H9 (cell line): ENCODE measurements at regions not wholly inside any gene's neighbourhood (a gene's known extent, or its start where the extent isn't known, plus 50 kb on each side); places are given as distances from the start of the nearest gene placed in this dataset.

Experiments
- DNase-seq: peaks from one replicate; pipeline ENCODE4 v3.0.0-alpha.2; 2017
- H2AFZ ChIP-seq: one replicate; pipeline ENCODE4 v1.6.1; 2013; ENCODE audit warnings: mild to moderate bottlenecking, low read length, control low read depth, moderate library complexity
- H2AK5ac ChIP-seq: 2 replicates; pipeline ENCODE4 v1.6.1; 2013; ENCODE audit warnings: low read length, control low read depth, mixed read lengths; ENCODE audit not compliant: insufficient read length
- H2BK120ac ChIP-seq: one replicate; pipeline ENCODE4 v1.6.1; 2013; ENCODE audit warnings: low read depth, mild to moderate bottlenecking, low read length, control low read depth, inconsistent platforms; ENCODE audit not compliant: poor library complexity, severe bottlenecking
- H2BK12ac ChIP-seq: 2 replicates; pipeline ENCODE4 v1.6.1; 2013; ENCODE audit warnings: low read length, control low read depth, mixed read lengths, low read depth; ENCODE audit not compliant: insufficient read length
- H2BK15ac ChIP-seq: 2 replicates; pipeline ENCODE4 v1.6.1; 2013; ENCODE audit warnings: low read depth, low read length, control low read depth
- H2BK20ac ChIP-seq: one replicate; pipeline ENCODE4 v1.6.1; 2013; ENCODE audit warnings: low read depth, mild to moderate bottlenecking, low read length, control low read depth, inconsistent platforms; ENCODE audit not compliant: poor library complexity, severe bottlenecking
- H2BK5ac ChIP-seq: 2 replicates; pipeline ENCODE4 v1.6.1; 2013; ENCODE audit warnings: low read length, control low read depth, mixed read lengths; ENCODE audit not compliant: insufficient read length
- H3K14ac ChIP-seq: 2 replicates; pipeline ENCODE4 v1.6.1; 2013; ENCODE audit warnings: low read length, control low read depth; ENCODE audit not compliant: insufficient read depth
- H3K18ac ChIP-seq: 2 replicates; pipeline ENCODE4 v1.6.1; 2013; ENCODE audit warnings: low read depth, mild to moderate bottlenecking, mixed read lengths, low read length, control low read depth; ENCODE audit not compliant: insufficient read length
- H3K23ac ChIP-seq: 2 replicates; pipeline ENCODE4 v1.6.1; 2013; ENCODE audit warnings: low read length, control low read depth, mixed read lengths, low read depth; ENCODE audit not compliant: insufficient read length
- H3K23me2 ChIP-seq: 2 replicates; pipeline ENCODE4 v1.6.1; 2013; ENCODE audit warnings: low read depth, mild to moderate bottlenecking, mixed read lengths, low read length, control low read depth; ENCODE audit not compliant: insufficient read length, poor library complexity, severe bottlenecking
- H3K27ac ChIP-seq: 2 replicates; pipeline ENCODE4 v1.5.1; 2013; ENCODE audit warnings: low read length, control low read depth, mixed read lengths, low read depth; ENCODE audit not compliant: insufficient read length
- H3K27me3 ChIP-seq: 2 replicates; pipeline ENCODE4 v1.6.1; 2013; ENCODE audit warnings: low read length, control low read depth, inconsistent platforms; ENCODE audit not compliant: insufficient read depth
- H3K4ac ChIP-seq: 2 replicates; pipeline ENCODE4 v1.6.1; 2013; ENCODE audit warnings: low read depth, mild to moderate bottlenecking, control low read depth, inconsistent platforms, low read length, moderate library complexity
- H3K4me1 ChIP-seq: 2 replicates; pipeline ENCODE4 v1.6.1; 2013; ENCODE audit warnings: low read length, control low read depth, inconsistent platforms; ENCODE audit not compliant: insufficient read depth
- H3K4me2 ChIP-seq: 2 replicates; pipeline ENCODE4 v1.6.1; 2013; ENCODE audit warnings: low read length, control low read depth, mixed read lengths; ENCODE audit not compliant: insufficient read length, insufficient read depth
- H3K56ac ChIP-seq: 2 replicates; pipeline ENCODE4 v1.6.1; 2013; ENCODE audit warnings: low read depth, mild to moderate bottlenecking, mixed read lengths, low read length, control low read depth; ENCODE audit not compliant: insufficient read length
- H3K79me1 ChIP-seq: 2 replicates; pipeline ENCODE4 v1.6.1; 2013; ENCODE audit warnings: low read depth, mild to moderate bottlenecking, moderate library complexity, low read length, control low read depth, inconsistent platforms; ENCODE audit not compliant: insufficient read depth, poor library complexity, severe bottlenecking
- H3K79me2 ChIP-seq: 2 replicates; pipeline ENCODE4 v1.6.1; 2013; ENCODE audit warnings: low read length, control low read depth, inconsistent platforms; ENCODE audit not compliant: insufficient read depth
- H3K9ac ChIP-seq: 2 replicates; pipeline ENCODE4 v1.6.1; 2013; ENCODE audit warnings: low read length, control low read depth, mixed read lengths; ENCODE audit not compliant: insufficient read length; ENCODE audit errors: extremely low read depth
- H3K9me3 ChIP-seq: one replicate; pipeline ENCODE4 v1.6.1; 2013; ENCODE audit warnings: low read depth, low read length, inconsistent platforms; ENCODE audit not compliant: control insufficient read depth
- H3T11ph ChIP-seq: one replicate; pipeline ENCODE4 v1.6.1; 2013; ENCODE audit warnings: mild to moderate bottlenecking, low read length, control low read depth, inconsistent platforms
- H4K20me1 ChIP-seq: one replicate; pipeline ENCODE4 v1.6.1; 2013; ENCODE audit not compliant: control insufficient read depth, insufficient read length, insufficient read depth
- H4K5ac ChIP-seq: 2 replicates; pipeline ENCODE4 v1.6.1; 2013; ENCODE audit warnings: low read depth, mild to moderate bottlenecking, mixed read lengths, low read length, control low read depth; ENCODE audit not compliant: insufficient read length
- H4K8ac ChIP-seq: replicated peaks from 2 replicates; pipeline ENCODE4 v1.6.1; 2013; ENCODE audit warnings: low read length, control low read depth, mixed read lengths, low read depth; ENCODE audit not compliant: insufficient read length
- H4K91ac ChIP-seq: 2 replicates; pipeline ENCODE4 v1.6.1; 2013; ENCODE audit warnings: low read depth, mild to moderate bottlenecking, moderate library complexity, mixed read lengths, low read length, control low read depth; ENCODE audit not compliant: insufficient read length
- H3K27ac Mint-ChIP-seq, 3 experiments: 2 replicates in 2 of 3; 3 replicates in 1 of 3; pipeline ENCODE4 v1.8.0; 2020 to 2021; ENCODE audit warnings: mixed read lengths in 3 of 3, mild to moderate bottlenecking in 1 of 3, moderate library complexity in 1 of 3
- H3K27me3 Mint-ChIP-seq: 2 replicates; pipeline ENCODE4 v1.8.0; 2021; ENCODE audit warnings: low read depth, mild to moderate bottlenecking, moderate library complexity, mixed read lengths
- H3K36me3 Mint-ChIP-seq, 3 experiments: 2 replicates in 2 of 3; 3 replicates in 1 of 3; pipeline ENCODE4 v1.8.0; 2020 to 2021; ENCODE audit warnings: low read depth in 3 of 3, mixed read lengths in 3 of 3; ENCODE audit not compliant: insufficient read depth in 1 of 3
- H3K4me1 Mint-ChIP-seq, 2 experiments: 2 replicates each; pipeline ENCODE4 v1.8.0; 2020; ENCODE audit warnings: mixed read lengths in 2 of 2
- H3K4me3 Mint-ChIP-seq, 2 experiments: 2 replicates in 1 of 2; 3 replicates in 1 of 2; pipeline ENCODE4 v1.8.0; 2020 to 2021; ENCODE audit warnings: mild to moderate bottlenecking in 2 of 2, mixed read lengths in 2 of 2, moderate library complexity in 1 of 2
- H3K9me3 Mint-ChIP-seq, 2 experiments: 2 replicates in 1 of 2; 3 replicates in 1 of 2; pipeline ENCODE4 v1.8.0; 2020; ENCODE audit warnings: mild to moderate bottlenecking in 2 of 2, mixed read lengths in 2 of 2, moderate library complexity in 1 of 2
- CTCF ChIP-seq: fragments of 200-600 bp; sonication (generic); conservative IDR thresholded peaks from 3 replicates; pipeline ENCODE4 v1.8.0; 2021; ENCODE audit warnings: antibody characterized with exemption, mild to moderate bottlenecking
- WGBS: extraction: QIAGEN DNeasy Blood & Tissue Kit; methylation state at CpG from one replicate; pipeline ENCODE4 v1.1.7; 2013; ENCODE audit warnings: missing lambda C conversion rate, low lambda C conversion rate, mixed read lengths; ENCODE audit not compliant: insufficient read length; ENCODE audit errors: extremely low coverage; 5-methylcytosine and 5-hydroxymethylcytosine counted together

DNA sequence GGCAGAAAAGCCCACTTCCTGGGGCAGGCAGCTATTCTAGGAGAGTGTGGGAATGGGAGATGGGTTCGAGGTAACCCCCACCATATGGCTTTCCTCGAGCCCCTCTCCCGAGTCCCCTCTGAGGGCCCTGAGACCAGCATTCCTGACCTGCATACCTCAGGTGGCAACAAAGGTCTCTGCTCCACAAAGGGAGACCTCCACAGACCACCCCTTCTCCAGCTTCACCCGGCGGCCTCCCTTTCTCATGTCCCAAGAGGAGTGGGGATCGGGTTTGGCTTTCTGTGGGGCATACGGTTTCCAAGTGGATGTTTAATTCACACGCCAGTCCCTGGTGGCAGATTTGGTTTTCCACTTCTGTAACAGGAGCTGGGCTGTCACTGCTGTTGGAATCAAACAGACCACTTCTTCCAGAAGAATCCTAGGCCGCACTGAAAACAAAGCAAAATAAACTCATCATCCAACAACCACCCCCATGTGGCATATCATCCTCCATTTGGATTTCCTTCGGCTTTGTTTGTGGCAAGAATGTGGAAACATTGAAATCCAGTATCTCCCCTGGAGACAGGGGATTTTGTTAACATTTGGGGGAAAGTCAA lies 83.2 kb downstream of the DLL1 start:
- H3K4ac ChIP-seq, result no peak overlapping the region
- no peak overlapping the region for H3K18ac ChIP-seq
- H3K9ac ChIP-seq, result no peak overlapping the region
- Mint-ChIP-seq H3K4me3 (no peak overlapping the region), H3K27ac (no peak overlapping the region), H3K9me3 (peaks cover 5 to 15% of the 10 kb centered on the region in 2 experiments; a peak in 4 of 5 replicates), H3K27me3 (peaks cover 3% of the 10 kb centered on the region), H3K36me3 (no peaks in the 10 kb centered on the region; a peak in 1 of 7 replicates), H3K4me1 (no peaks in the 10 kb centered on the region)
- H2BK5ac ChIP-seq, result no peak overlapping the region
- H4K91ac ChIP-seq, result no peak overlapping the region
- no peak overlapping the region for H3T11ph ChIP-seq
- no peaks in the 10 kb centered on the region for H4K20me1 ChIP-seq
- no peak overlapping the region for H4K5ac ChIP-seq
- no peaks in the 10 kb centered on the region for H3K23me2 ChIP-seq
- no peak overlapping the region for H2BK15ac ChIP-seq
- no peaks in the 10 kb centered on the region for H3K27me3 ChIP-seq
- no peak overlapping the region for H3K4me2 ChIP-seq
- H2BK120ac ChIP-seq, result no peak overlapping the region
- no peak overlapping the region for H2AFZ ChIP-seq
- no peaks in the 10 kb centered on the region for H3K79me2 ChIP-seq
- no CpG with 5 or more reads among the region's 10 CpGs for WGBS
- no peaks in the 10 kb centered on the region for H3K4me1 ChIP-seq
- H2BK20ac ChIP-seq, result no peak overlapping the region
- H3K56ac ChIP-seq, result no peak overlapping the region
- H3K27ac ChIP-seq, result no peak overlapping the region
- no peak overlapping the region for H2AK5ac ChIP-seq
- no peaks in the 10 kb centered on the region for H3K9me3 ChIP-seq
- H3K79me1 ChIP-seq, result no peaks in the 10 kb centered on the region
- DNase-seq, result peak; percentile 22
- H2BK12ac ChIP-seq, result no peak overlapping the region
- H3K23ac ChIP-seq, result no peak overlapping the region
- no peak overlapping the region for H3K14ac ChIP-seq
- no peak for TF ChIP-seq CTCF
- H4K8ac ChIP-seq, result no peak overlapping the region
